ENCODE measurements at regions not wholly inside any gene's neighbourhood (a gene's known extent, or its start where the extent isn't known, plus 50 kb on each side); places are given as distances from the start of the nearest gene placed in this dataset.

DNA sequence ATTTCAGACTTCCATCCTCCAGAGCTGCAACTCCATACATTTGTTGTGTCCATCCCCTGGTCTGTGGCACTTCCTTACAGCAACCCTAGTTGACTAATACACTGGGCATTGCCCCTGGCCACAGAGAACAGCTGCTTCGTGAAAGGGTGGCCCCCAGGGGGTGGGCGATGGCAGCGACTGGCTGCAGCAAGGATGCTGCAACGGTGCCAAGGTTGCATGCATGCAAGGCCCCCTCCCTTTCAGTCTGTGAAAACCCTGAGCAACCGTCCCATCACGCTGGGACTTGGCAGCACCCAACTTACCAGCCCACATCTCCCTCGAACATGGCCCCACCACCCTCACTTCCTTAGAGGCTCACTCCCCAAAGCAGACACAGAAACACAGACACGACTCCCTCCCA, 162.5 kb downstream of the MED10 start:
- peaks cover 0 to 2% of the 10 kb centered on the region in 2 donors for H3K9me3 ChIP-seq (ENCODE audit: control insufficient read depth in 2 of 2, insufficient read depth in 1 of 2, low read depth in 1 of 2, low read length in 1 of 2)
- H3K27ac ChIP-seq (ENCODE audit: low read depth in 2 of 2, low read length in 1 of 2), result no peak overlapping the region
- H3K4me3 ChIP-seq (ENCODE audit: low read depth in 1 of 2, low read length in 2 of 2), result no peak overlapping the region
- WGBS, 2 donors, result 77 to 78% methylated on average over 8 of the region's 8 CpGs
- no peaks in the 10 kb centered on the region for H3K36me3 ChIP-seq (ENCODE audit: control insufficient read depth in 2 of 2, insufficient read depth in 2 of 2, low read length in 1 of 2)
- peaks cover 3 to 4% of the 10 kb centered on the region in 2 donors for H3K4me1 ChIP-seq (ENCODE audit: control insufficient read depth in 2 of 2, insufficient read depth in 2 of 2, low read length in 1 of 2)
- no peaks in the 10 kb centered on the region for H3K27me3 ChIP-seq (ENCODE audit: control insufficient read depth in 1 of 2, insufficient read depth in 2 of 2, low read length in 2 of 2)

DNA sequence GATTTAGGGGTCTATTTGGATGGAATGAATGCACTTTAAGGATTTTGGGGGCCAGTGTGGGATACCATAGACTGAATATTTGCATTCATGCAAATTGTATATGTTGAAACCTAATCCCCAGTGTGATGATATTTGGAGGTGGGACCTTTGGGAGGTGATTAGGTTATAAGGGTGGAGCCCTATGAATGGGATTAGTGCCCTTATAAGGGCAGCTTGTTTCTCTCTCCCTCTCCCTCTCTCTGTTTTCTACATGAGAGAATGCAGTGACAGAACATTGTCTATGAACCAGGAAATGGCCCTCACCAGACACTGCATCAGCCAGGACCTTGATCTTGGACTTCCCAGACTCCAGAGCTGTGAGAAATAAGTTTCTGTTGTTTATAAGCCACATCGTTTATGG, 166.1 kb downstream of the MED10 start:
- H3K4me1 ChIP-seq (ENCODE audit: control insufficient read depth in 2 of 2, insufficient read depth in 2 of 2, low read length in 1 of 2), result peaks cover 0 to 4% of the 10 kb centered on the region in 2 donors
- H3K4me3 ChIP-seq (ENCODE audit: low read depth in 1 of 2, low read length in 2 of 2), result no peak overlapping the region
- peaks cover 0 to 2% of the 10 kb centered on the region in 2 donors for H3K9me3 ChIP-seq (ENCODE audit: control insufficient read depth in 2 of 2, insufficient read depth in 1 of 2, low read depth in 1 of 2, low read length in 1 of 2)
- H3K36me3 ChIP-seq (ENCODE audit: control insufficient read depth in 2 of 2, insufficient read depth in 2 of 2, low read length in 1 of 2), result no peaks in the 10 kb centered on the region
- 73% methylated on average over 1 of the region's 1 CpG for WGBS, 2 donors
- H3K27me3 ChIP-seq (ENCODE audit: control insufficient read depth in 1 of 2, insufficient read depth in 2 of 2, low read length in 2 of 2), result no peaks in the 10 kb centered on the region
- no peak overlapping the region for H3K27ac ChIP-seq (ENCODE audit: low read depth in 2 of 2, low read length in 1 of 2)

DNA sequence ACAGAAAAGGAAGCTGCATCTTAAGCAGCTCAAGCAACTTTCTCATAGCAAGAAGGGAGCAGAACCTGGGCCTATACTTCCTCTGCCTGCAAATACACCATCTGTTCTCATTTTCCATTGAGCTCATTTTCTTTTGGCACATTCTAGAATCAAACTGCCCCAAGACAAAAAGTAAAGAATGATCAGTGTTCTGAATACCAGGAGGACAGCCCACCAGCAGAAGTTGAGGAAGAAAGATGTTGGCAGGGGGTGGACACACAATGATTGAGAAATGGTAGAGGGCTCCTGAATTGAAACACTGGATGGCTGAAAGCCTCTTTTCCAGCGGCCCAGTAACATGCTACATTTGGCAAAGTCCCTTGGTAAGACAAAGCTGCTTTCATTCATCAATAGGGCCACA, 171.8 kb downstream of the MED10 start:
- no peak overlapping the region for H3K4me3 ChIP-seq (ENCODE audit: low read depth in 1 of 2, low read length in 2 of 2)
- no peaks in the 10 kb centered on the region for H3K36me3 ChIP-seq (ENCODE audit: control insufficient read depth in 2 of 2, insufficient read depth in 2 of 2, low read length in 1 of 2)
- WGBS, 2 donors, result 71 to 82% methylated on average over 1 of the region's 1 CpG
- no peaks in the 10 kb centered on the region for H3K27me3 ChIP-seq (ENCODE audit: control insufficient read depth in 1 of 2, insufficient read depth in 2 of 2, low read length in 2 of 2)
- H3K4me1 ChIP-seq (ENCODE audit: control insufficient read depth in 2 of 2, insufficient read depth in 2 of 2, low read length in 1 of 2), result no peaks in the 10 kb centered on the region
- no peaks in the 10 kb centered on the region for H3K9me3 ChIP-seq (ENCODE audit: control insufficient read depth in 2 of 2, insufficient read depth in 1 of 2, low read depth in 1 of 2, low read length in 1 of 2)
- H3K27ac ChIP-seq (ENCODE audit: low read depth in 2 of 2, low read length in 1 of 2), result no peak overlapping the region

DNA sequence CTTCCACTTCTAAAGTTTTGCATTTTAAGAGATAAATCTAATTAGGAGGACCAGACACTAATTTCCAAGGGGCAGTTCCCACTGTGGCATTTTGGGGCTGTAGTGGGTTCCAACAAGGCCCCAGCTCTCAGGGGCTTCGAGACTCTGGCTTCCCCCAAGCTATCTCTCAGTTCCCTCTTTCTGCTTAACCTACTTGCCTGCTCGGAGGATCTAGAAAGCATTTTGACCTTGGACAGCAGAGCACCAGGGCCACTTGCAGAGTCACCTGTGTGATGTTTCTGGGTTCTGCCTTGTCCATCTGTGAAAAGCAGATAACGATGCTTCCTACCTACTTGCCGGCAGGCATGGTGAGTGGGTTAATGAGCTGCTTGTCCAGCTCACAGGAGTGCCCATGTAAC, 175.4 kb downstream of the MED10 start:
- H3K4me1 ChIP-seq (ENCODE audit: control insufficient read depth in 2 of 2, insufficient read depth in 2 of 2, low read length in 1 of 2), result no peaks in the 10 kb centered on the region
- no peak overlapping the region for H3K4me3 ChIP-seq (ENCODE audit: low read depth in 1 of 2, low read length in 2 of 2)
- no peaks in the 10 kb centered on the region for H3K9me3 ChIP-seq (ENCODE audit: control insufficient read depth in 2 of 2, insufficient read depth in 1 of 2, low read depth in 1 of 2, low read length in 1 of 2)
- H3K27ac ChIP-seq (ENCODE audit: low read depth in 2 of 2, low read length in 1 of 2), result no peak overlapping the region
- no peaks in the 10 kb centered on the region for H3K36me3 ChIP-seq (ENCODE audit: control insufficient read depth in 2 of 2, insufficient read depth in 2 of 2, low read length in 1 of 2)
- no peaks in the 10 kb centered on the region for H3K27me3 ChIP-seq (ENCODE audit: control insufficient read depth in 1 of 2, insufficient read depth in 2 of 2, low read length in 2 of 2)
- WGBS, 2 donors, result 74 to 77% methylated on average over 4 of the region's 4 CpGs

DNA sequence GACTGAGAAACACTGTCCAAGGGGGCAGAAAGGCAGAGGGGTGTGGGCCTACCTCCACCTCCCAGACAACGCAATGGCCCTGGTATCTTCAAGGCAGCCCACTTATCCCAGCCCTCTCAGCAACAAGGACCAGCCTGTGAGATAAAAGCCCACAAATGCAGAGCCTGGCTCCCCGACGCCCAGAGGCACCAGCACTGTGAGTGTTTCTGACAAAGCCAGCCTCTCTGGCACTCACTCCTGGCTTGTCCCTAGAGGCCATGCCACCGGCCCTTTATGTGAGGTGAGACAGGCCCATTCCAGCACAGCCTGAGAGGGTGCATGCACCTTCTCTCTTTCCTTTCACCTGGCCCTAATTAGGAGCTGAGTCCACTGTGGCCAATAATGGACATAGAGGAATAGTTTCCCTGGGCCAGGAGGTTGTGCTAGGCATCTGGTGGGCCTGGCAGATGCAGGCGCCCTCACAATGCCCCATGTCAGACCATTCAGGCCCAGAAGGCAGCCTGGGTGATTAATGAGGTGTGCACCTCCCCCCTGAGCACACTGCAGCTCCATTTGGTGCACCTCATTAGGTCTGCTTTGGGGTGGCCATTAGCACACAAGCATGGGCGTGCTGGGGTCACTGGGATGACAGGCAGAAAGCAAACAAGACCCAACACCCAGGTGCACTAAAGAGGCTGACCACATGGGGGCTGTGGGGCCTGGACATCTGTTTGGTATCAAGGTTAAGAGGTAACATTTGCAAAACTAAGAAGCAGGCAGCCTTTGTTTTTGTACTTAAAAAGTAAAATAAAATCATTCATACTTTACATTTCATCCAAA, 176.0 kb downstream of the MED10 start:
- H3K4me3 ChIP-seq (ENCODE audit: low read depth in 1 of 2, low read length in 2 of 2), result no peak overlapping the region
- no peaks in the 10 kb centered on the region for H3K9me3 ChIP-seq (ENCODE audit: control insufficient read depth in 2 of 2, insufficient read depth in 1 of 2, low read depth in 1 of 2, low read length in 1 of 2)
- H3K27me3 ChIP-seq (ENCODE audit: control insufficient read depth in 1 of 2, insufficient read depth in 2 of 2, low read length in 2 of 2), result no peaks in the 10 kb centered on the region
- WGBS, 2 donors, result 75% methylated on average over 6 of the region's 6 CpGs
- no peak overlapping the region for H3K27ac ChIP-seq (ENCODE audit: low read depth in 2 of 2, low read length in 1 of 2)
- H3K36me3 ChIP-seq (ENCODE audit: control insufficient read depth in 2 of 2, insufficient read depth in 2 of 2, low read length in 1 of 2), result no peaks in the 10 kb centered on the region
- no peaks in the 10 kb centered on the region for H3K4me1 ChIP-seq (ENCODE audit: control insufficient read depth in 2 of 2, insufficient read depth in 2 of 2, low read length in 1 of 2)

DNA sequence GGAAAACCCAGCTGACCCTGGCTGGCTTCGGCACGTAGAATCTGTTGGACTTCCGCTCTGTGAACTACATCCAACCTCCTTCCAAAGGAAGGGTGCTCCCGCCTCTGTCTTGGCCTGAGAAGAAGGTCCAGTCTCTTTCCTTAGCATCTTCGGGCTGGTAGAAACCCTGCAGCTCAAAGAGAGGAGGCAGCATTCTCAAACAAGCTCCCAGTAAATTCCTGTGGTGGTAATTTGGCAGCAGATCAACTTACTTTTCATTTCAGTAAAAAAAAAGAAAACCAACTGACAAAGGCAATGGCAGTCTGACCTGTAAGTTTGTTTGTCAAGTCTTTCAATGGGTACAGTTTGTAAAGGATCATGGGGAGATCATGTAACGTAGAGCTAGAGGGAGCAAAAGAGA, 176.7 kb downstream of the MED10 start:
- H3K36me3 ChIP-seq (ENCODE audit: control insufficient read depth in 2 of 2, insufficient read depth in 2 of 2, low read length in 1 of 2), result no peaks in the 10 kb centered on the region
- 65 to 82% methylated on average over 6 of the region's 6 CpGs for WGBS, 2 donors
- H3K9me3 ChIP-seq (ENCODE audit: control insufficient read depth in 2 of 2, insufficient read depth in 1 of 2, low read depth in 1 of 2, low read length in 1 of 2), result no peaks in the 10 kb centered on the region
- no peak overlapping the region for H3K4me3 ChIP-seq (ENCODE audit: low read depth in 1 of 2, low read length in 2 of 2)
- H3K27me3 ChIP-seq (ENCODE audit: control insufficient read depth in 1 of 2, insufficient read depth in 2 of 2, low read length in 2 of 2), result no peaks in the 10 kb centered on the region
- H3K4me1 ChIP-seq (ENCODE audit: control insufficient read depth in 2 of 2, insufficient read depth in 2 of 2, low read length in 1 of 2), result no peaks in the 10 kb centered on the region
- no peak overlapping the region for H3K27ac ChIP-seq (ENCODE audit: low read depth in 2 of 2, low read length in 1 of 2)

DNA sequence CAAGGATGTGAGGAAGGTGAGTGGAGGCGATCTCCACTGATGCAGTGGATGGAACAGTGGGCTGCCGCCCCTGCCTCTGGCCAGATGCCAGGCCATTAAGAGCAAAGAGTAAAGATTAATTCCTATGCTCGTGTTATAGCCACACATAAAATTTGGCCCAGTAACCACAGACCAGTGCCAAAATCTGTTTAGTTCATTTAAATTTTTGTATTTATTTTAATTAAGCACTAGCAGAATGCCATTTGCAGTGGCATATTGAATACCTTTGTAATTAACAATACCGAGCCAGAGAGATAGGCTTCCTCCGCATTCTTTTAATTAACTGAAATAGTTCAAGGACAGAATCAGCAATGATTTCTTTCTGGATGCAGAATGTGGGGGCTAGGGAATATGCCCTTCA, 179.8 kb downstream of the MED10 start:
- WGBS, 2 donors, result 76 to 79% methylated on average over 5 of the region's 5 CpGs

DNA sequence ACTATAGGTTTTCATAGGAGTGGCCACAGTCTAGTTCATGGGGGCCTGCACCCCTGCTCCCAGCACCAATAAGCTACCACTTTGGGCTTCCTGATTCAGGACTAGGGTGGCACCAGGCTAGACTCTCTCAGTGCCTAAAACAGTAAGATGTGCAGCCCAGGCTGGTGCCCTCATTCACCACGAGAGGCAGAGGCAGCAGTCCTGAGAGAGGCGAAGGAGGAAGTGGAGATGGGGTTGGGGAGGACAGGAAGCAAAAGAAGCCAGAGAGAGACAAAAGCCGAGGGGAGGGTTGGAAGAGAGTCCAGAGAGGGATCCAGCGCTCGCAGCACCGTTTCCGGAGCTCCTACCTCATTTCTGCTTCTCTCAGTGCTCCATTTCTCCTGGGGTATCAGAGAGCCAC, 180.9 kb downstream of the MED10 start:
- H3K9me3 ChIP-seq (ENCODE audit: control insufficient read depth in 2 of 2, insufficient read depth in 1 of 2, low read depth in 1 of 2, low read length in 1 of 2), result no peaks in the 10 kb centered on the region
- H3K27ac ChIP-seq (ENCODE audit: low read depth in 2 of 2, low read length in 1 of 2), result no peak overlapping the region
- H3K27me3 ChIP-seq (ENCODE audit: control insufficient read depth in 1 of 2, insufficient read depth in 2 of 2, low read length in 2 of 2), result no peaks in the 10 kb centered on the region
- H3K4me1 ChIP-seq (ENCODE audit: control insufficient read depth in 2 of 2, insufficient read depth in 2 of 2, low read length in 1 of 2), result no peaks in the 10 kb centered on the region
- no peaks in the 10 kb centered on the region for H3K36me3 ChIP-seq (ENCODE audit: control insufficient read depth in 2 of 2, insufficient read depth in 2 of 2, low read length in 1 of 2)
- 81 to 84% methylated on average over 7 of the region's 7 CpGs for WGBS, 2 donors
- no peak overlapping the region for H3K4me3 ChIP-seq (ENCODE audit: low read depth in 1 of 2, low read length in 2 of 2)

More for the DNA sequence above, 179.8 kb downstream of the MED10 start:
- Histone ChIP-seq H3K4me3 (ENCODE audit: low read depth in 1 of 2, low read length in 2 of 2) (no peak overlapping the region), H3K27ac (ENCODE audit: low read depth in 2 of 2, low read length in 1 of 2) (no peak overlapping the region), H3K36me3 (ENCODE audit: control insufficient read depth in 2 of 2, insufficient read depth in 2 of 2, low read length in 1 of 2) (no peaks in the 10 kb centered on the region), H3K4me1 (ENCODE audit: control insufficient read depth in 2 of 2, insufficient read depth in 2 of 2, low read length in 1 of 2) (no peaks in the 10 kb centered on the region), H3K9me3 (ENCODE audit: control insufficient read depth in 2 of 2, insufficient read depth in 1 of 2, low read depth in 1 of 2, low read length in 1 of 2) (no peaks in the 10 kb centered on the region), H3K27me3 (ENCODE audit: control insufficient read depth in 1 of 2, insufficient read depth in 2 of 2, low read length in 2 of 2) (no peaks in the 10 kb centered on the region)

DNA sequence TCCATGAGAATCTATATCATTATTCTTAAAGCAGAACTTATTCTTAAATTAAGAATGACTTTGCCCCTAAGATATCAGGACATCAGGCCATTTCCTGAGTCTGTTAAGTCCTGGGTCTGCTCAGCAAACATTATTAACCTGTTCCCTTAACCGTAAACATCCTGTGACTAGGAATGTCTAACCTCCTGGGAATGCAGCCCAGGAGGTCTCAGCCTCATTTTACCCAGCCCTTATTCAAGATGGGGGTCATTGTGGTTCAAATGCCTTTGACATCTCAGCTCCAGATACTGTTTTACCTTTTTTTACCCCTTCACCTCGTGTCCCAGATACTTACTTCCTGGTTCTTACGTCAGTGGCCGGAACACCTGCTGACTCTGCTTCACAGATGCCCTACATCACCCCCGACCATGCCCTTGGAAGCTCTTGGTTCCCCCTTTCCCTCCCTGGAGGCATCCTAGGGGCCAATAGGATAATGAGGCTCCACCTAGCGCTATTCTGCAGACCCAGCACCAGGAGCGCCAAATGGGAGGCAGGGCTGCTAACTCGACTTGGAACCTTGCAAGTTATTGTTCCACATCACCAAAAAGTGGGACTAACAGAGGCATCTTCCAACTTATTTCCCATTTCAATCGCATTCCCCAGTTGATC, 182.5 kb downstream of the MED10 start:
- WGBS, 2 donors, result 76 to 79% methylated on average over 9 of the region's 9 CpGs
- H3K36me3 ChIP-seq (ENCODE audit: control insufficient read depth in 2 of 2, insufficient read depth in 2 of 2, low read length in 1 of 2), result no peaks in the 10 kb centered on the region
- no peaks in the 10 kb centered on the region for H3K4me1 ChIP-seq (ENCODE audit: control insufficient read depth in 2 of 2, insufficient read depth in 2 of 2, low read length in 1 of 2)
- H3K27me3 ChIP-seq (ENCODE audit: control insufficient read depth in 1 of 2, insufficient read depth in 2 of 2, low read length in 2 of 2), result no peaks in the 10 kb centered on the region
- no peak overlapping the region for H3K4me3 ChIP-seq (ENCODE audit: low read depth in 1 of 2, low read length in 2 of 2)
- no peak overlapping the region for H3K27ac ChIP-seq (ENCODE audit: low read depth in 2 of 2, low read length in 1 of 2)
- H3K9me3 ChIP-seq (ENCODE audit: control insufficient read depth in 2 of 2, insufficient read depth in 1 of 2, low read depth in 1 of 2, low read length in 1 of 2), result no peaks in the 10 kb centered on the region
